HepG2 (cell line): ENCODE measurements at regions not wholly inside any gene's neighbourhood (a gene's known extent, or its start where the extent isn't known, plus 50 kb on each side); places are given as distances from the start of the nearest gene placed in this dataset.

ENCODE experiments used
- ATAC-seq: fragments of 200-7000 bp; cut with Tn5 transposase; 3 replicates; pipeline ENCODE4 v1.9.1; 2020; ENCODE audit warnings: mild to moderate bottlenecking, moderate library complexity
- BruUV-seq: library from RNA; stranded (reverse); fragments of 400-500 nt; replicated peaks from 2 replicates; lab custom pipeline; 2021; lab: Mats Ljungman, UMichigan
- CTCF ChIA-PET: fragments of 300-600 bp; formaldehyde crosslinking; extraction: SDS; loops from one replicate; lab custom pipeline; 2021; ENCODE audit warnings: low total read pairs, inconsistent platforms, low intra/inter-chr PET ratio; lab: Yijun Ruan, JAX
- POLR2A ChIA-PET: fragments of 350-600 bp; sonication (Branson Sonifier 250); formaldehyde crosslinking; loops from one replicate; lab custom pipeline; 2020; ENCODE audit warnings: antibody characterized with exemption, inconsistent platforms; lab: Yijun Ruan, JAX
- DNase-seq: peaks from one replicate; pipeline ENCODE4 v3.0.0-alpha.2; 2015; ENCODE audit warnings: low spot score
- FAIRE-seq: peaks from 3 replicates; lab custom pipeline; 2011; peaks lifted over from hg19 to GRCh38; lab: Jason Lieb, UNC
- H2AFZ ChIP-seq: one replicate; pipeline ENCODE4 v1.6.1; 2011; ENCODE audit warnings: low read length, inconsistent platforms
- H3K27ac ChIP-seq: fragments of 300-600 bp; 3 replicates; pipeline ENCODE4 v1.8.0; 2011; ENCODE audit warnings: mixed run types, mild to moderate bottlenecking, mixed read lengths, low read length, inconsistent platforms; ENCODE audit not compliant: insufficient read depth; ENCODE audit errors: extremely low read length
- H3K27me3 ChIP-seq, 2 experiments: fragments of 200-600 bp in 1 of 2; 2 replicates in 1 of 2; 3 replicates in 1 of 2; pipeline versions ENCODE4 v1.6.0 to v1.8.0; 2011; ENCODE audit warnings: low read length in 2 of 2, mild to moderate bottlenecking in 2 of 2, moderate library complexity in 2 of 2, inconsistent platforms in 1 of 2; ENCODE audit not compliant: insufficient read depth in 2 of 2, control insufficient read depth in 1 of 2
- H3K36me3 ChIP-seq, 2 experiments: fragments of 200-600 bp in 1 of 2; replicated peaks in 1 of 2; 2 replicates in 1 of 2; 3 replicates in 1 of 2; pipeline versions ENCODE4 v1.5.1 to v1.8.0; 2011; ENCODE audit warnings: low read length in 2 of 2, inconsistent platforms in 1 of 2; ENCODE audit not compliant: insufficient read depth in 2 of 2, control insufficient read depth in 1 of 2
- H3K4me1 ChIP-seq: 2 replicates; pipeline ENCODE4 v1.5.1; 2012; ENCODE audit warnings: low read length, inconsistent platforms; ENCODE audit not compliant: insufficient read depth
- H3K4me2 ChIP-seq: 2 replicates; pipeline ENCODE4 v1.6.0; 2011; ENCODE audit warnings: low read depth, low read length, inconsistent platforms
- H3K4me3 ChIP-seq, 3 experiments: fragments of 200-600 bp in 1 of 3; sonication (generic), shearing (Covaris generic) in 1 of 3; replicated peaks in 1 of 3; 2 replicates each; pipeline ENCODE4 v1.5.1; 2011 to 2016; ENCODE audit warnings: low read length in 3 of 3, inconsistent platforms in 2 of 3, low read depth in 2 of 3, mild to moderate bottlenecking in 2 of 3, control low read depth in 1 of 3, mixed read lengths in 1 of 3; ENCODE audit not compliant: insufficient read depth in 1 of 3
- H3K79me2 ChIP-seq: one replicate; pipeline ENCODE4 v1.6.1; 2011; ENCODE audit warnings: low read length, inconsistent platforms; ENCODE audit not compliant: insufficient read depth
- H3K9ac ChIP-seq: 2 replicates; pipeline ENCODE4 v1.6.0; 2011; ENCODE audit warnings: mild to moderate bottlenecking, low read depth, low read length, inconsistent platforms; ENCODE audit not compliant: insufficient read depth
- H3K9me3 ChIP-seq: 2 replicates; pipeline ENCODE4 v1.5.1; 2012; ENCODE audit warnings: mild to moderate bottlenecking, low read length
- H4K20me1 ChIP-seq: 2 replicates; pipeline ENCODE4 v1.6.0; 2011; ENCODE audit warnings: inconsistent platforms, mild to moderate bottlenecking, low read length, moderate library complexity; ENCODE audit not compliant: insufficient read depth
- CHD4 ChIP-seq: fragments of 200-600 bp; sonication (generic); IDR thresholded peaks from 2 replicates; pipeline ENCODE4 v1.7.0; 2017; ENCODE audit warnings: mild to moderate bottlenecking, low read length, borderline replicate concordance
- EHMT2 ChIP-seq: fragments of 200-600 bp; sonication (generic); IDR thresholded peaks from 2 replicates; pipeline ENCODE4 v1.7.0; 2017; ENCODE audit warnings: antibody characterized with exemption, low read depth, low read length, borderline replicate concordance
- MAFK ChIP-seq, 2 experiments: IDR thresholded peaks in 1 of 2; conservative IDR thresholded peaks in 1 of 2; 2 replicates each; pipeline ENCODE4 v1.6.1; 2011; ENCODE audit warnings: improper control_type of control experiment in 2 of 2, low read length in 2 of 2
- MEIS2 ChIP-seq: sonication (generic); formaldehyde crosslinking; IDR thresholded peaks from 2 replicates; pipeline ENCODE4 v1.9.0; 2021; ENCODE audit warnings: mild to moderate bottlenecking, missing genetic modification reagents
- PLRG1 ChIP-seq: fragments of 450-650 bp; conservative IDR thresholded peaks from 2 replicates; pipeline ENCODE4 v1.6.1; 2016
- SP4 ChIP-seq: sonication (generic); formaldehyde crosslinking; IDR thresholded peaks from 2 replicates; pipeline ENCODE4 v1.8.1; 2023; ENCODE audit warnings: mild to moderate bottlenecking, missing genetic modification reagents
- ZNF724P ChIP-seq: sonication (generic); formaldehyde crosslinking; IDR thresholded peaks from 2 replicates; pipeline ENCODE4 v1.8.0; 2022; ENCODE audit warnings: missing genetic modification reagents, borderline replicate concordance
- WGBS: methylation state at CpG from one replicate; pipeline ENCODE4 v1.1.6; 2017; ENCODE audit warnings: low lambda C conversion rate; 5-methylcytosine and 5-hydroxymethylcytosine counted together
- in situ Hi-C: cut with HindIII; loops from 2 replicates; pipeline ENCODE4 v1.10.0; 2017; ENCODE audit warnings: low pct_unique_long_range_greater_than_20kb; ENCODE audit not compliant: extremely low pct_ligation_motif_present
- intact Hi-C: fragments of 100-400 bp; cut with micrococcal nuclease; formaldehyde crosslinking; loops from one replicate; pipeline ENCODE4 v1.10.0; 2022; ENCODE audit not compliant: unreplicated experiment
- TF ChIP-seq, protein P1 (sequence below): sonication (generic); formaldehyde crosslinking; IDR thresholded peaks from 2 replicates; pipeline ENCODE4 v1.5.0; 2020; ENCODE audit warnings: missing genetic modification reagents

DNA sequence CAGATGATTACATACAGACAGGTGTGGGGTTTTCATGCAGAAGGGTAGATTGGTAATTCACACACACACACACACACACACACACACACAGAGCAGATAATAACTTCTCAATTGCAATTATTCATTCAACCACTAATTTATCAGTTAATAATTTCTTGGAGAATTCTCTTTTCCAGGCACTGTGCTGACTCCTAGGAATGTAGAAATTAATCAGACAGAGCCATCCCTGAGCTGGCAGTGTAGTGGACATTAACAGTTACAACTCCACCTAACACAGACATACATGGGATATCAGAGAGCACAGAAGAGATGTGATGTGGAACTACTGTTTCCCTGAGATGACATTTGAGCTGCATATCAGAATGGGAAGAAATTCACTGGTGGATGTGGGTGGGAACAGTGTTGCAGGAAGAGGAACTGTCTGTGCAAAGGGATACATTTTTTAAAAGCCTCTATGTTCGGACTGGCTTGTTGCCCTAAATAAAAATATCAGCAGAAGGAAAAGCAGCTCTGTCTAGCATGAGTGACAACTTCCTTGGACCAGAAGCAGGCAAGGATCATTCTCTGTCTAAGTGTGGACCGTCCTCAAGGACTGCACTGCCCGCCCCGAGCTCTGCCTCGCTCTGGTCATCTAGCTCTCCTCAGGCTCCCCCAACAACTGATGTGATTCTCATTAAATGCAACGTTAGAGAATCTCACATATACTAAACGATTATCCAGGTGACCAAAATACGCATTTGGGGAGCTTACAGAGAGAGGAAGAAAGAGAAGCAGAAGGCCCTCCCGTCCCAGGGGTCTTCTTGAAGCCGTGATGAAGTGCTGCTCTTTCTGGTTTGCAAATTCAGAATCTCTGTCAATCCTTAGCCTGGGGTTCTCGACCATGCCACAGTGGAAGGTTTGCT, 173.4 kb upstream of the TRIB2 start:
- peaks cover 6% of the 10 kb centered on the region; the same call in 1 of the 2 replicates for H3K4me1 ChIP-seq
- no peaks in the 10 kb centered on the region for H4K20me1 ChIP-seq
- H3K4me2 ChIP-seq, result no peak overlapping the region
- ChIA-PET CTCF (no interaction called here), POLR2A (no interaction called here)
- no peak overlapping the region for H3K4me3 ChIP-seq
- no peaks in the 10 kb centered on the region for H3K36me3 ChIP-seq
- TF ChIP-seq CHD4 (no peak), EHMT2 (no peak), MEIS2 (no peak), ZNF724P (CRISPR knock-in tag) (no peak), SP4 (CRISPR knock-in tag) (no peak)
- TF ChIP-seq, protein P1, sequence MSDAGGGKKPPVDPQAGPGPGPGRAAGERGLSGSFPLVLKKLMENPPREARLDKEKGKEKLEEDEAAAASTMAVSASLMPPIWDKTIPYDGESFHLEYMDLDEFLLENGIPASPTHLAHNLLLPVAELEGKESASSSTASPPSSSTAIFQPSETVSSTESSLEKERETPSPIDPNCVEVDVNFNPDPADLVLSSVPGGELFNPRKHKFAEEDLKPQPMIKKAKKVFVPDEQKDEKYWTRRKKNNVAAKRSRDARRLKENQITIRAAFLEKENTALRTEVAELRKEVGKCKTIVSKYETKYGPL (CRISPR knock-in tag), result no peak
- WGBS, result 28% methylated on average over 11 of the region's 11 CpGs
- in situ Hi-C loops (no loop called here), intact Hi-C loops (no loop called here)
- no peak for DNase-seq
- no peak for FAIRE-seq
- BruUV-seq, result no TSS peak
- no peak for ATAC-seq
- H3K9me3 ChIP-seq, result no peaks in the 10 kb centered on the region
- no peak overlapping the region for H3K27ac ChIP-seq
- no peaks in the 10 kb centered on the region for H3K27me3 ChIP-seq
- no peaks in the 10 kb centered on the region for H3K79me2 ChIP-seq
- no peak overlapping the region for H2AFZ ChIP-seq
- H3K9ac ChIP-seq, result no peak overlapping the region

DNA sequence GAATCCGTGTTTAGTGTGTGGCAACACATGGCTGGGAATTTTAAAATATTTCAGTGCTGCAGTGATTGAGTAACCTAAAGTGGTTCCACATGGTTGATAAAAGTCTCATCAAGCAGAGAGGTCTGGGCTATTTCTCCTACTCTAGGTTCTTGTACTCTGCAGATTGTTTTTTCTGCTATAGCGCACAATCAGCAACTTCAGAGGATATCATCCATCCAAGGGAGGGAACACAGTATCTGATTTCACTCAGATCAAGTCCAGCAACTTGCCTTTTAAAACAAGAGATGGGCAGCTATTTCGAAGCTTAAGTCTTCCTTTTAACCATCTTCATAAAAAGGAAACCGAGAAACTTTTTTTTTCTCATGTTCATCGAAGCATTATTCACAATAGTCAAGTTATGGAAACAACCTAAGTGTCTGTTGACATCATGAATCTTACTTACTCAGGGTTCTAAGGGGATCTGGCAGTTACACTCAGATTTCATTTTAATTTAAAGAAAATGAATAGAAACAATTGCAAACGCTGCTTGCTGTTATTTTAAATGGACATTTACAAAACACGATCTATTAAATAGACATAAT, 172.7 kb upstream of the TRIB2 start:
- intact Hi-C loops (no loop called here), in situ Hi-C loops (no loop called here)
- Histone ChIP-seq H3K9ac (no peak overlapping the region), H2AFZ (no peak overlapping the region), H3K79me2 (no peaks in the 10 kb centered on the region), H3K4me3 (no peak overlapping the region), H4K20me1 (no peaks in the 10 kb centered on the region), H3K4me2 (no peak overlapping the region), H3K27me3 (no peaks in the 10 kb centered on the region), H3K36me3 (no peaks in the 10 kb centered on the region)
- 21% methylated on average over 7 of the region's 7 CpGs for WGBS
- DNase-seq (no peak), ATAC-seq (no peak), FAIRE-seq (no peak)
- ChIA-PET POLR2A (no interaction called here), CTCF (no interaction called here)
- no TSS peak for BruUV-seq
- peak; percentile 28 to 31; a peak in 2 of 4 replicates for TF ChIP-seq MAFK (conservative IDR thresholded peaks at IDR 0.05 in 1 of 2, IDR thresholded peaks at IDR 0.05 in 1 of 2; ENCODE audit: low read length in 2 of 2)
- TF ChIP-seq PLRG1, result no peak
- TF ChIP-seq, all 625 proteins: peak for 1
- peaks cover 6% of the 10 kb centered on the region; the same call in 1 of the 2 replicates for H3K4me1 ChIP-seq
- H3K9me3 ChIP-seq, result no peaks in the 10 kb centered on the region
- no peak overlapping the region for H3K27ac ChIP-seq
